ENCODE measurements at regions not wholly inside any gene's neighbourhood (a gene's known extent, or its start where the extent isn't known, plus 50 kb on each side); places are given as distances from the start of the nearest gene placed in this dataset.
A peak's percentile ranks its signal among the peaks of the same experiment; 100 is the strongest.

GRCh38 chr5:2896371-2897275 is 145.1 kb upstream of the IRX2 start:
- ATAC-seq (ENCODE audit: low FRiP score) (peak; percentile 20), DNase-seq (ENCODE audit: low spot score) (no peak)
- TF ChIP-seq CTCF (IDR thresholded peaks at IDR 0.05) = no peak

- no peak for ATAC-seq (ENCODE audit: low FRiP score)
- no peak for DNase-seq (ENCODE audit: low spot score)
- no peak for TF ChIP-seq CTCF (IDR thresholded peaks at IDR 0.05)
Measured at GRCh38 chr5:2895876-2896275, 144.4 kb upstream of the IRX2 start.

GRCh38 chr5:2895196-2895595 is 143.7 kb upstream of the IRX2 start:
- no peak for TF ChIP-seq CTCF (IDR thresholded peaks at IDR 0.05)
- ATAC-seq (ENCODE audit: low FRiP score) (no peak), DNase-seq (ENCODE audit: low spot score) (no peak)

GRCh38 chr5:2894736-2895135 is 143.3 kb upstream of the IRX2 start:
- no peak for DNase-seq (ENCODE audit: low spot score)
- no peak for ATAC-seq (ENCODE audit: low FRiP score)
- TF ChIP-seq CTCF (IDR thresholded peaks at IDR 0.05) = no peak

GRCh38 chr5:2894316-2894715 is 142.8 kb upstream of the IRX2 start:
- TF ChIP-seq CTCF (IDR thresholded peaks at IDR 0.05) = no peak
- DNase-seq (ENCODE audit: low spot score) = no peak
- ATAC-seq (ENCODE audit: low FRiP score) = no peak

- no peak for TF ChIP-seq CTCF (IDR thresholded peaks at IDR 0.05)
- ATAC-seq (ENCODE audit: low FRiP score) (no peak), DNase-seq (ENCODE audit: low spot score) (no peak)
Measured at GRCh38 chr5:2892466-2893000, 141.1 kb upstream of the IRX2 start.

- TF ChIP-seq CTCF (IDR thresholded peaks at IDR 0.05) = no peak
- no peak for ATAC-seq (ENCODE audit: low FRiP score)
- DNase-seq (ENCODE audit: low spot score) = no peak
Measured at GRCh38 chr5:2891781-2892180, 140.3 kb upstream of the IRX2 start.
